Stimulated activated naive CD8-positive, alpha-beta T cell treated with anti-CD3 and anti-CD28 coated beads, Interleukin-15, amount 100 ng/mL, for 72 hours (primary cell): ENCODE measurements at regions not wholly inside any gene's neighbourhood (a gene's known extent, or its start where the extent isn't known, plus 50 kb on each side); places are given as distances from the start of the nearest gene placed in this dataset.

ENCODE experiments used
- ATAC-seq: fragments of 150-1000 bp; cut with Tn5 transposase; 2 replicates; pipeline ENCODE4 v1.10.0; 2021; ENCODE audit warnings: mild to moderate bottlenecking, moderate library complexity
- DNase-seq, 2 donors: peaks; one replicate each; pipeline ENCODE4 v3.0.0; 2021 to 2022
- H3K27ac Mint-ChIP-seq, 2 donors: one replicate each; pipeline ENCODE4 v1.8.0; 2022; ENCODE audit warnings: mild to moderate bottlenecking in 2 of 2, mixed read lengths in 2 of 2, moderate library complexity in 2 of 2
- H3K27me3 Mint-ChIP-seq: one replicate; pipeline ENCODE4 v1.8.0; 2022; ENCODE audit warnings: mixed read lengths
- H3K4me1 Mint-ChIP-seq: one replicate; pipeline ENCODE4 v1.8.0; 2022; ENCODE audit warnings: mild to moderate bottlenecking, mixed read lengths
- H3K4me3 Mint-ChIP-seq, 2 donors: one replicate each; pipeline ENCODE4 v1.8.0; 2022; ENCODE audit warnings: mild to moderate bottlenecking in 2 of 2, mixed read lengths in 2 of 2, moderate library complexity in 1 of 2
- H3K9me3 Mint-ChIP-seq, 2 donors: one replicate each; pipeline ENCODE4 v1.8.0; 2022; ENCODE audit warnings: mixed read lengths in 2 of 2

DNA sequence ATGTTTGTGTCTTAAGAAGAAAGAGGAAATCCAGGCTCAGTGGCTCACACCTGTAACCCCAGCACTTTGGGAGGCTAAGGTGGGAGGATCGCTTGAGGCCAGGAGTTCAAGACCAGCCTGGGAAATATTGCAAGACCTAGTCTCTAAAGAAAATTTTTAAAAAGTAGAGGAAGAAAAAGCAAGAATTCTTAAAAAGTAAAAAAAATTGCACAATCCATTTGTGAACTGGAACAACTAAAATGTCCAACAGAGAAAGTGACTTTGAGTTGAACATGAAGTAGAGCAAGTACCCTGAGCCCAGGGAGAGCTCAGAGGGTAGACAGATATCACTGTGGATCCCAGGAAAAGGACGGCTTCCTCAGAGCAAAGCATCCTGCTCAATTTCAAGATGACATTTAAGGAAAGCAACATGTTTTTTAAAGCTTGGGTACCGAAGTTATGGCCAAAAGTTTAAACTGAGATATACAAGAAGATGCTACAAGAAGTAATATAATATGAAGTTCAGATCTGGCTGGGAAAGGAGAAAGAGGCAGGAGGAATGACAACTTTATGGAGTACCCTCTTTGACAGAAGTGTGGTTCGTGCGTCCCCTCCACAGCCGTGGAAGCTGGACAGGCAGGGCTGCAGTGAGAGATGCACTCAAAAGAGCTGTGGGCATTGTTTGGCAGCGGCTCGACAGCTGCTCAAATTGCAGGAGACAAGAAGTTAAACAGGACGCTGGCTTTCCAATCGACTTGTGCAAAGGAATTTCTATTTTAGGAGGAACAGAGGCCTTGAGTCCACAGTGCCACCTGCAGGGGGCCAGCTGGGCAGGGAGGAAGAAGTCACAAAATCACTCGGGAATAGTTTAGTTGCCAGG lies 201.3 kb downstream of the JCAD start:
- Mint-ChIP-seq H3K27ac (no peak overlapping the region), H3K27me3 (peaks cover 11% of the 10 kb centered on the region), H3K9me3 (no peaks in the 10 kb centered on the region), H3K4me3 (no peak overlapping the region), H3K4me1 (no peaks in the 10 kb centered on the region)
- DNase-seq (no peak), ATAC-seq (no peak)

DNA sequence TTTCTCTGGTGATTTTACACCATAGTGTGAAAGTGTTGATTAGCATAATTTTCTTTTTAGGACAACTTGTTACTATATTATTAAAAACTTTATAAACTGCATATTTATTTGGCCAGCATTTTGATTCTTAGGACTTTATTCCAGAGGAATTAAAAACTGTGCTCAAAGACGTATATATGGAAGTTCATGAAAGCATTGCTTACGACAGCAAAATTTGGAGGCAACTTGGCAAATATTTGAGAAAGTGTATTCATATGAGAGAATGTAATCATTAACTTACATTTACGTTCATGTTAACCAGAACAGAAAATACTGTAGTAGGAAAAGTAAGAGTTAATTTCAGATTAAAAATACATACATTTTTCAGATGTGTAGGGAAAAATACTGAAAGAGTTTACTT lies 203.1 kb downstream of the JCAD start:
- Mint-ChIP-seq H3K27ac (no peak overlapping the region), H3K4me3 (no peak overlapping the region), H3K4me1 (no peaks in the 10 kb centered on the region), H3K27me3 (peaks cover 11% of the 10 kb centered on the region), H3K9me3 (no peaks in the 10 kb centered on the region)
- no peak for ATAC-seq
- DNase-seq, result no peak

- ATAC-seq, result no peak
- peaks cover 11% of the 10 kb centered on the region for H3K27me3 Mint-ChIP-seq
- H3K27ac Mint-ChIP-seq, result no peak overlapping the region
- H3K4me1 Mint-ChIP-seq, result peaks cover 5% of the 10 kb centered on the region
- no peaks in the 10 kb centered on the region for H3K9me3 Mint-ChIP-seq
- no peak for DNase-seq
- no peak overlapping the region for H3K4me3 Mint-ChIP-seq
Measured at GRCh38 chr10:29853913-29854312, 205.5 kb downstream of the JCAD start.

- Mint-ChIP-seq H3K27me3 (peaks cover 7% of the 10 kb centered on the region), H3K4me3 (no peak overlapping the region), H3K4me1 (peaks cover 5% of the 10 kb centered on the region), H3K27ac (no peak overlapping the region), H3K9me3 (no peaks in the 10 kb centered on the region)
- ATAC-seq (no peak), DNase-seq (no peak)
Measured at GRCh38 chr10:29851241-29851640, 208.1 kb downstream of the JCAD start.

DNA sequence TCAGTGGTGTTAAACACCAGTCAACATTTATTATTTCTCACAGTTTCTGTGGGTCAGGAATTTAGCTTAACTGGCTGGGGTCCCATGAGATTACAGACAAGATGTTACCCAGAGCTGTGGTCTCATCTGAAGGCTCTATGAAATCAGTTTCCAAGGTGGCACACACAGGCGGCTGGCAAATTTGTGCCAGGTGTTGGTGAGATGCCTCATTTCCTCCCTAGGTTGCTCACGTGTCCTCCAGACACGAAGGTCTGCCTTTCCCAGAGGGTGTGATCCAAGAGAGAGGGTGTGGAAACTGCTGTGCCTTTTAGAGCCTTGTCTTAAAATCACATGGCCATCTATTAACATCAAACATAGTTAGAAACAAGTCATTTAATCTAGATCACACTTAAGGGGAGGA lies 209.0 kb downstream of the JCAD start:
- no peak overlapping the region for H3K4me3 Mint-ChIP-seq
- H3K4me1 Mint-ChIP-seq, result peaks cover 5% of the 10 kb centered on the region
- DNase-seq (no peak), ATAC-seq (no peak)
- H3K27me3 Mint-ChIP-seq, result peaks cover 9% of the 10 kb centered on the region
- peaks cover 2% of the 10 kb centered on the region in 2 donors for H3K9me3 Mint-ChIP-seq
- no peak overlapping the region for H3K27ac Mint-ChIP-seq

DNA sequence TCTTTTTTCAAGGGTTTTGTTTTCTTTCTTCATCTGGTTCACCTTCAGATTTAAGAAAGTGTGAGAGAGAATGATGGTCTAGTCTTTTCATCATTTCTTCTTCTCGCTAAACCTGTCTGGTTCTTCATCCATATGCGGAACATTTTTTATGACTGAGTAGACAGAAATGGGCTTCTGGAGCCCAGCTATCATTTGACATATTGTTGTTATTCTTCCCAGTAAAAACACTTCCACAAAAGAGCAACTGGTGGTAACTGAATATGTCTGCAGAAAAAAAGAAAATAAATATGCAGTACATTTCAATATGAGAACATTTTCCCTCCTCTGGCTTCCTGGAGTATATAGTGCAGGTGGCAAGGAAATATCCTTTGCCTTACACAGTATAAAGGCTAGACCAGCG lies 209.5 kb downstream of the JCAD start:
- no peak for ATAC-seq
- Mint-ChIP-seq H3K9me3 (peaks cover 7% of the 10 kb centered on the region in 2 donors), H3K4me3 (no peak overlapping the region), H3K4me1 (peaks cover 5% of the 10 kb centered on the region), H3K27me3 (peaks cover 14% of the 10 kb centered on the region), H3K27ac (peak overlapping the region in 1 of 2 donors; percentile 67)
- no peak for DNase-seq

- DNase-seq (no peak), ATAC-seq (no peak)
Measured at GRCh38 chr10:29849126-29849833, 210.1 kb downstream of the JCAD start.

GRCh38 chr10:29846881-29847280 lies 212.1 kb upstream of the SVIL start:
- Mint-ChIP-seq H3K27me3 (peaks cover 14% of the 10 kb centered on the region), H3K27ac (no peak overlapping the region), H3K4me3 (no peak overlapping the region), H3K4me1 (peaks cover 5% of the 10 kb centered on the region), H3K9me3 (peaks cover 7 to 9% of the 10 kb centered on the region in 2 donors)
- DNase-seq, result no peak
- no peak for ATAC-seq

More at GRCh38 chr10:29849126-29849833, 210.1 kb downstream of the JCAD start:
- Mint-ChIP-seq H3K9me3 (peaks cover 7 to 9% of the 10 kb centered on the region in 2 donors), H3K4me1 (peaks cover 5% of the 10 kb centered on the region), H3K27ac (no peak overlapping the region), H3K4me3 (no peak overlapping the region), H3K27me3 (peaks cover 14% of the 10 kb centered on the region)

DNA sequence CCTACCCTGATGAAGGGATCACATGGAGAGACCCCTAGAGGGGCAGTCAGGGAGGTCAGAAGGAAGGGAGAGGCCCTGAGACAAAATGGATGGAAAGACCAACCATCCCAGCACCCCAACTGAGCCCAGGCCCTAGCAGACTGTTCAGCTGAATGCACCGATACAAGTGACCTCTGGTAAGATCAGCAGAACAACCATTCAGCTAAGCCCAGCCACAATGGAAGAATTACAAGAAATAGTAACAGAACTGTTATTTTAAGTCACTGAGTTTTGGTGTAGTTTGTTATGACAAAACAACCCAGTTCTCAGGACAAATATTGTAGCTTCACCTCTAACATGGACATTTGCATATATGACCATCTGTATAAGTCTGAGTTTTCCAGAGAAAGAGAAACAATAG lies 210.4 kb upstream of the SVIL start:
- peaks cover 7 to 9% of the 10 kb centered on the region in 2 donors for H3K9me3 Mint-ChIP-seq
- ATAC-seq, result no peak
- peaks cover 5% of the 10 kb centered on the region for H3K4me1 Mint-ChIP-seq
- DNase-seq, result no peak
- H3K27ac Mint-ChIP-seq, result no peak overlapping the region
- no peak overlapping the region for H3K4me3 Mint-ChIP-seq
- peaks cover 14% of the 10 kb centered on the region for H3K27me3 Mint-ChIP-seq

DNA sequence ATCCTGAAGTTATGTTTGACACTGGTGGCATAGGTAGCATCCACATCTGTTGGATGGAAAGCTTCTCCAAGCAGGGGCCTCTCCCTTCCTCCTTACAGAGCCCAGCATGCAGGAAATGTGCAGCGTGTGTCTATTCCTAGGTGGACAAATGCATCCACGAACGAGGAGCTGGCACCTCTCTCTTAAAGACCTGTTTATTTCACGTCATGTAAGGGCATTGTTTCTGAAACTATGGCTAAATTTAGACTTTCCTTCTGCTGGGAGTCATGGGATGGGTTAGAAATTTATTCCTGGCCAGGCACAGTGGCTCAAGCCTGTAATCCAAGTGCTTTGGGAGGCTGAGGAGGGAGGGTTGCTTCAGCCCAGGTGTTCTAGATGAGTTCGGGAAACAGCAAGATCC lies 208.4 kb upstream of the SVIL start:
- H3K27ac Mint-ChIP-seq, result no peak overlapping the region
- H3K27me3 Mint-ChIP-seq, result peaks cover 18% of the 10 kb centered on the region
- H3K9me3 Mint-ChIP-seq, result peaks cover 7 to 9% of the 10 kb centered on the region in 2 donors
- no peak for DNase-seq
- ATAC-seq, result no peak
- no peak overlapping the region for H3K4me3 Mint-ChIP-seq
- no peaks in the 10 kb centered on the region for H3K4me1 Mint-ChIP-seq

DNA sequence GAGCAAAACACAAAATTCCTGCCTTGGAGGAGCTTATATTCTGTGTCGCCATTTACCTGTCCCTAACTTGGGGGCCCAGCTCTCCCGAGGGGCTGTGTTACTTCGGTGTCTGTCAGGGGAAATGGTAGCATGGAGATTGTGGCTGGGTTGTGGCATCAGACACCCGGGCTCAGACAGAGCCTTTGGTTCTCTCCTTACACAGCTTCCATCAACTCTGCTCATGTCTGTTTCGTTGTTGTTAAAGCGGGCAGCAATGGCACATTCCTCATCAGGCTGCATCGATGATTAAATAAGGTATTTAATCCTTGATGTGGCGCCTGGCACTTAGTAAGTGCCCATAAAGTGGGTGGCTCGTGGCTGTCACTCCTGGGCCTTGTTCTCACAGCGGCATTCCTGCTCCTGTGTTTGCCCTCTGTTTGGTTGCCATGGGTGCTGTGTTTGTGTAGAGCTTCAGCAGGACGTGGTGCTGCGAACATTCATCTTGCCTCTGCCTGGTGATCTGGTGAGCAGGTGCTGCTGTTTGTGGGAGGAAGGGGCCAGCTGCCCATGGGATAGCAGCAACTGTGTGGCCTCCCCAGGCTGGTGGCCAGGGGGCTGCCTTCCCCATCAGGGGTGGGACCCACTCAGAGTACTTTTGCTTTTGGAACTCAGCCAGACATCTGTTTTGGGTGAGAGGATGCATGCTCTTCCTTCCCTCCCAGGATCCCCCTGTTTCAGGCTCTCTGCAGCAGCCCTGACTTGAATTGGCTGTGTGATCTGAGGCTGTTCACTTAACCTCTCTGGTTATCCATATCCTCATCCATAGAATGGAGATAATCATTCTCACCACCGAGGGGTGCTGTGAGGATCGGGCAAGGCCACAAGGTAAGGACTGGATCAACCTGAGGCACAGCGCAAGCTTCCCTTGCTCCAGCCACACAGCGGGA lies 207.2 kb upstream of the SVIL start:
- H3K27ac Mint-ChIP-seq, result no peak overlapping the region
- no peak overlapping the region for H3K4me3 Mint-ChIP-seq
- no peaks in the 10 kb centered on the region for H3K4me1 Mint-ChIP-seq
- H3K27me3 Mint-ChIP-seq, result peaks cover 21% of the 10 kb centered on the region
- peaks cover 7 to 9% of the 10 kb centered on the region in 2 donors for H3K9me3 Mint-ChIP-seq
- DNase-seq (no peak), ATAC-seq (no peak)

DNA sequence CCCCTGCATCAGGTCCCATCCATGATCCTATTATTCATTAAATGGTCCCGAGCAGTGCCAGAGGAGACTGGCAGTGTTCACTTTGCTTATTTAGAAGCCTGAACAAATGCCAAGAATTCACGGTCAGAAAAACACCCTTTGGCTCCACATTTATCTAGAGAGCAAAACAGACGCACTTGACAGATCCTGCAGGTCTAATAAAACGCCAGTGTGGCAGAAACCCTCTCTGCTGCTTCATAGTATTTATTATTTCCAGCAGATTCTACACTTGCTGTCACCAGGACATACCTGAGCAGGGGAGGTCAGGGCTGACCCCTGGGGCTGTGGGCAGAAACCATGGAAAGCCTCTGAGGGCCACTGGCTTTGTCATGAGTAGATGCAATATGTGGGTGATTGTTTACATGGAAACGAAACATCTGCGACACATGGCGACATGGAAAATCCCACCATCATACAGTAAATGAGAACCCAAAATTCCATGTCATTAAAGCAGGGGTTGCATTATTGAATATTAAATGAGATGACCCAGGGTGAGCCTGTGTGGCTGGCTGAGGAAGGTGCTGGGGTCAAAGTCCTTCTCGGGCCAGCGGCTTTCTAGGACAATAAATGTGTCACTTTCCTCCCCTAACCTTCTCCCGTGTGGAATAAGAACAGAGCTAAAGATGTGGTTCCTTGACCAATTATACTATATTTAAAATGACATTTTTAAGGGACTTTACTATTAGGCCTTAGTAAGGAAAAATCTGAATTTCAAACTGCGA lies 205.9 kb upstream of the SVIL start:
- Mint-ChIP-seq H3K27me3 (peaks cover 14% of the 10 kb centered on the region), H3K27ac (no peak overlapping the region), H3K4me1 (no peaks in the 10 kb centered on the region), H3K9me3 (peaks cover 7 to 16% of the 10 kb centered on the region in 2 donors), H3K4me3 (no peak overlapping the region)
- ATAC-seq (no peak), DNase-seq (no peak)

DNA sequence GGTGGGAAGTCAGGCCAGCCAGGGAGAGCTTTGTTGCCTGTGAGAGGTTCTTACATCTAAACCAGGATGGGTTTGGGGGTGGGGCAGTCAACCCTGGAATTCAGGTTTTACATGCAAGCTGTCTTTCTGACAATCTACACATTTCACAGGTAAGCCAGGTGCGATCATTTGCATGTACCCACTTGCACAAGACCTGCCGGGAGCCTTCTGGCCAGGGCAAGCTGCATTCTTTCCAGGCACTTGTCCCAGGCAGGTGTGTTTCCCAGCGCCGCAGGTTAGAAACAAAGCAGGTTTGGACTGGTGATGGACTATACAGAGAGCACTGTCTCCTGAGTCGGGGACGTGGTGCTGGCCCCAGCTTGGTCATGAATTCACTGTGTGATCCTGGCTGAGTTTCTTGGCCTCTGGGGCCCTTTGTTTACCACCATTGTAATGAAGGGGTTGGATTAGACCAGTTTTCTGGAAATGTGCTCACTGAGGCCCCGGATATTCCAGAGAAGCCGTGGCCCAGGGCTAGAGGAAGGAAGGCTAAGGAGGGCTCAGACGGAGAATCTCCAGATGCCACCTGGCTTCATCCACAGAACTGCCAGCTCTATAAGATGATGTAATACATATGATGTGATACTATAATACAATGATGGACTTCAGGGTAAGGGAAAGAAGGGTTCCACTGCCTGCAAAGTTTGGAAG lies 205.2 kb upstream of the SVIL start:
- H3K9me3 Mint-ChIP-seq, result peaks cover under 1 to 10% of the 10 kb centered on the region in 2 donors
- ATAC-seq (no peak), DNase-seq (no peak)
- peak overlapping the region in 1 of 2 donors; percentile 45 for H3K27ac Mint-ChIP-seq
- peaks cover 9% of the 10 kb centered on the region for H3K27me3 Mint-ChIP-seq
- H3K4me3 Mint-ChIP-seq, result no peak overlapping the region
- H3K4me1 Mint-ChIP-seq, result no peaks in the 10 kb centered on the region

- Mint-ChIP-seq H3K9me3 (peaks cover 0 to 8% of the 10 kb centered on the region in 2 donors), H3K4me1 (no peaks in the 10 kb centered on the region), H3K27ac (peak overlapping the region in 1 of 2 donors; percentile 85), H3K4me3 (no peak overlapping the region), H3K27me3 (peaks cover 8% of the 10 kb centered on the region)
- no peak for DNase-seq
- ATAC-seq, result no peak
Measured at GRCh38 chr10:29838539-29838938, 203.8 kb upstream of the SVIL start.
